HG02759 (cell line): ENCODE measurements at regions not wholly inside any gene's neighbourhood (a gene's known extent, or its start where the extent isn't known, plus 50 kb on each side); places are given as distances from the start of the nearest gene placed in this dataset.
A peak's percentile ranks its signal among the peaks of the same experiment; 100 is the strongest.

Experiments
- ATAC-seq: cut with Tn5 transposase; IDR thresholded peaks from one replicate; pipeline ENCODE4 v1.9.1; 2021; ENCODE audit warnings: mild to moderate bottlenecking, moderate library complexity; ENCODE audit not compliant: unreplicated experiment

- no peak for ATAC-seq
These were observed 133.7 kb downstream of the NUDT12 start for GRCh38 chr5:103428923-103429322.

DNA sequence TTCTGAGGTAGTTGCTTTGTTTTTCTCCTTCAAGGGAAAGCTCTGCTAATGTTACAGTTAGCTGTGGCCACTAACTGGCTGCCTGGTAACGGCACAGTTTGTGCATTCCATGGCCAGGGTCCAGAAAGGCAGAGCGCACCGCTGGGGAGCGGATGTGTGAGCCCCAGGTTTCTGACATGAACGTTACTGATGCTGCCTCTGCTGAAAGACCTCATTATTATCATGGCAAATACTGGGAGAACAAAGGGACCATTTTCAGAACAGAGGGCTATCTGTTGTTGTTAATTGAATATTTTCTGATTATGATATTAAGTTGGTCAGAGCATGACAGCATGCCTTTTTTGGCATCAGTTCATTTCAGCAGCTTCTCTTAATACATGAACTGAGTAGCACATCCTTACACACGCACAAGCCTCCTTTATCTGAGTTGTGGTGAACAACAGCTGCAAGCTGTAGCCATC is 134.1 kb downstream of the NUDT12 start:
- ATAC-seq = no peak

GRCh38 chr5:103427326-103427725 is 135.3 kb downstream of the NUDT12 start:
- no peak for ATAC-seq

DNA sequence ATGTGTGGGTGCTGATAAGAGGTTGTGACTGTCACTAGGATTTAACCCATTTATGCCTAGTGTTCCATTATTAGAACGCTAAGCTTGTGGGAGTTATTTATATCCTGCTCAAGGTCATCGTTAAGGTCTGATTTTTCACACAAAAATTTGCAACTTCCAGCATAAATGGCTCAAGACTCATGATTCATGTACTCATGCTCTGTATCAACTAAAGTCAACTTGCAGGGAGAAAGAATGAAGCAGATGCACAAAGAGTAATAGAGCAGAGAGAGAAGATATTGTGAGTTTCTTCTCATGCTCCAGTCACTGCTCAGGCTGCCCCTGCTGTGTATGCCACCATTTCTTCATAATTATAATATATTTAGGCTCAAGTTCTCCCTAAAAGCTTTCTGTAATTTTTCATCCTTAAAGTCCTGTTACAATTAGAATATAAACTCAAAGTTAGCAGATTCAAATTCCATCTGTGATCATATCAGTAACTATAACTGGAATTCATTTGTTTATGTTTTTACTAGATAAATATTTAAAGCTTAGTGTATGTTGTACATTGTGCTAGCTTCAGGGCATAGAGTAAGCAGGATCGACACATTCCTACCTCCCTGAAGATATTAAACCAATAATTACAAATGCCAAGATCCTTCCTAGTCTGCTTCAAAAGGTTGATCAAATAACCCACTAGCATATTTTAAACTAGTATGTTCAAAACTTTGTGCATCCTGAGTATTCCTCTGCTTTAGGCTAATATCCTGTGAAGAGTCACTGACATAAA is 136.7 kb downstream of the NUDT12 start:
- ATAC-seq = no peak

- ATAC-seq = peak; percentile 61
These were observed 138.0 kb downstream of the NUDT12 start for GRCh38 chr5:103424453-103425205.

- ATAC-seq = peak; percentile 20
These were observed 138.6 kb downstream of the NUDT12 start for GRCh38 chr5:103424026-103424425.

DNA sequence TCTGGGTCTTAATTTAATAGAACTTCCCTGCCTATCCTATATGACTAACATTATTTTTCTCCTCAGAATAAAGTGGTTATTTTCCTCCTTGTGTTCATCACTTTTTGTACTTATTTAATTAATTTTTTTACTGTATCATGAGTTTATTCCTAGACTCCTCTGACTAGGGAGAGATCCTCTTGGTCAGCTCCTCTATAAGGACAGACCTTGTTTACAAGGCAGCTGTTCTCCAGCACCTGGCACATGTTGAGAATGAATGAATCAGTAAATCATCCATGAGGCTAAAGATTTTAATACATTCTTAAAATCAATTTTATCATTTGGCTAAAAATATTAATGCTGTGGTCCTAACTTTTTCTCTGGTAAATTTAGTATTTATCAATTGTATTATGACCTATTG is 139.8 kb downstream of the NUDT12 start:
- ATAC-seq = no peak

DNA sequence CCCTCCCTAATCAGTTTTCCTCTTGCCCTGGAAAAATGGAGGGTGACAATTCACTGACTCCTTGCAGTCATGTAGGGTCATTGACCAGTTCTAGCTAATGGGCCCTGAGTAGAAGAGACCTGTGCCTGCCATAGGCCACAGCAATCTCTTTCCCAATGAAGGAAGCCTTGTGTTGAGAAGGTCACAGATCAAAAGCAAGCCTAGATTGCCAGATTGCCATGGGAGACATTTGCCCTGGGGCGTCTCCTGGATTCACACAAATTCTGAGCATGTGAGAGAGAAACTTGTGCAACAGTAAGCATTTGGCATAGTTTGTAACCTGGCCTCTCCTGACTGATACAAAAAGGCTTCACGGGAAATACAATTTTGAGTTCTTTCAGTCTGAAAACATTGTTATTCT is 148.0 kb downstream of the NUDT12 start:
- no peak for ATAC-seq

DNA sequence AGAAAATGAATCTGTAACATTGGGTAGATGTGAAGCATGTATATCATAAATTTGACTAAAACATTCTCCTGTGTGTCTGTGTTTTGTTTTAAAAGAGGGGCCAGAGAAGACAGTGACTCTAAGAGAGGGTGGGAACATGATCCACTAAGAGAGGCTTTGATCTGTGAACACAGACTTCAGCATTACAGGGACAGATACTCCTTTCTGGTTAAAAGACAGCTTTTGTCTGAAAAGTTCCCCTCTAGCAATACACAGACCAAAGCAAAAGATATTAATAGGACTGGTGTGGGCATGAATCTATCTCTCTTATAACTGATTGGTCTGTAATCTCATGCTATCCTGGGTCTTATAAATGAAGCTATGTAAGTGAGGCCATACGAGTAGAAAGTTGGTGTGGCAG is 150.9 kb downstream of the NUDT12 start:
- ATAC-seq = no peak

- peak; percentile 98 for ATAC-seq
These were observed 151.6 kb downstream of the MACIR start for GRCh38 chr5:103410172-103410571.

GRCh38 chr5:103409013-103409670 is 150.6 kb downstream of the MACIR start:
- ATAC-seq = no peak

- no peak for ATAC-seq
These were observed 149.8 kb downstream of the MACIR start for GRCh38 chr5:103408408-103408807.

DNA sequence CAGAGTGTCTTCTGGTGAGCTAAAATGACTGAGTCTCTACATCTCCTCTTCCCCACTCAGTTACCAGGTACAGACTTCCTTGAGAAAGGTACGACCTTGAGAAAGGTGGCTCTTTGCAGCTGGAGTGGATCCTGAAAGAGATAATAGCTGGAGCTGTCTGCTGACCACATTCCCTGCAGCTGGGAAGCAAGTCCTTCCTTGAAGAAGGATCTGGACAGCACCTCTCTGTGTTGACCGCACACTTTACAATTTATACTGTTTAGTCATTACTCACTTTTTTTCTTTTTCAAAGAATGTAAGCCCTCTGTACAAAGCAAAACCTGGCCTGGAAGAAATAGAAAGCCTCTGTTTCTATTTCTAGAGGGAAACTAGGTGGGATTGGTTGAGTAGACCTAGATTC is 148.8 kb downstream of the MACIR start:
- ATAC-seq = no peak

DNA sequence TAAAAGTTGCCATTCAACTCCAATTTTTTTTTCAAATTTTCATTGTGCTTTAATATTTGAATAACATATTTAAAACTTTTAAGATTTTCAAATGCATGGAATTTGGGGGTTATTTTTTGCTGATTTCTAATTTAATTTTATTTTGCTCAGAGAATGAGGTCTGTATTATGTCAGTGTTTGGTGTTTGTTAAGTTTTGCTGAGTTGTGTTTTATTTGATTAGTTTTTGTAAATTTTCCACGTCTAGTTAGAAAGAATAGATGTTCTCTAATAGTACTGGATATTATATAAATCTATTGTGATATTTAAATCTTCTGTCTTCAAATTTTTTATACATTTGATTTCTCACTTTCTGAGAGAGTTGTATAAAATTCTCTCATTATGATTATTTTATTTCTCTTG is 145.9 kb downstream of the MACIR start:
- ATAC-seq = no peak

- ATAC-seq = no peak
These were observed 144.3 kb downstream of the MACIR start for GRCh38 chr5:103402851-103403250.

DNA sequence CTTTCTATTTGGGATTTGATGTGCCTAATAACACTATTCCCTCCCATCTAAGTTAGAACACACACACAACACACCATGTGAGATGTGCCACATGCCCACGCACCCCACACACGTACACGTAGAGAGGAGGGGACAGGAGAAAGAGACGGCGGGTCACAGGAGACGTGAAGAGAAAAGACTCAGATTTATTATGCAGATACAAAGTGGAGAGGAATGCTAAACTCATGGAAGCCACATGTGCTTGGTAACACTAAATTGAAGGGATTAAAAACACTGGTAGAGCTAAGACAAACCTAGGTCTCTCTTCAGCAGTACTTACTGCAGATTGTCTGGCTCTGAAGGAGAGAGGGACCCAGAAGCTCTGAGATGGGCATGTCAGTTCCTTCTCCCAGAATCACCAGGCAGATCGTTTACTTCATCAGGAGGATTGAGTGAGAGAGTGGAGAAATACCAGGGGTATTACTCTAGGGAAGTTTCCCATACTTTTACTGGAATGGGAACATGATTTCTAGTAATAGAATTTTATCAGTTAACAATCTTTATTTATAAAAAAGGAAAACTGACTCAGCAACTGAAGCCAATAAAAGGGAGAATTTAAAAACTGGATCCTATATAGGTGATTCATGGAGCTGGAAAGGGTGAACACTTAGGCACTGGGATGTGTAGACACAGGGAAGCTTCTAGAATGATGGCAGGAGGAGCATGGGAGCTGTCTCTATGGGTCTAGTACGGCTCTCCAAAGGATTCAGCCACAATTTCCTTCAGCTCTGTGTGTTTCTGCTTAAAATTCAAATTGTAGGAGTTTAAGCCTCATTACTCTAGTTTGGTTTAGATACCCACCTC is 139.4 kb downstream of the MACIR start:
- no peak for ATAC-seq

- no peak for ATAC-seq
These were observed 136.1 kb downstream of the MACIR start for GRCh38 chr5:103394676-103395075.

GRCh38 chr5:103393101-103393754 is 134.7 kb downstream of the MACIR start:
- ATAC-seq = no peak

- no peak for ATAC-seq
These were observed 133.1 kb downstream of the MACIR start for GRCh38 chr5:103391659-103392058.

DNA sequence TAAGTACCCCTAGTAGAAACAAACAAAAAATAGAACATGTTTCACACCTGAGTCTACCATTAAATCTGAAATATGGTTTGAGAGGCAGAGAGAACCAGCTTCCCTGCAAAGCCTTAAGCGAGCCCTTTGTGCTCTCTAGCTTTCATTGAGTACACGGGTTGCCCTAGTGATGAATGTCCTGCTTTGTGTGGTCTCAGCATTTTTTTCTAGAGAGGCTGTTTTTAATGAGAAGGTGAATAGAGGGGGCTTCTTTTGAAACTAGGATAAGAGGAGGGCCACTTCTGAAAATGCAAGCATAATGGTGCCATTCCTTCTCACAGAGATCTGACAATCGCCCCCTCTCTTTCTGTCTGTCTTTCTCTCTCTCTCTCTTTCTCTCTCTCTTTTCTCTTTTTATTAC is 131.3 kb downstream of the MACIR start:
- ATAC-seq = no peak
